ENCODE measurements at regions not wholly inside any gene's neighbourhood (a gene's known extent, or its start where the extent isn't known, plus 50 kb on each side); places are given as distances from the start of the nearest gene placed in this dataset.

DNA sequence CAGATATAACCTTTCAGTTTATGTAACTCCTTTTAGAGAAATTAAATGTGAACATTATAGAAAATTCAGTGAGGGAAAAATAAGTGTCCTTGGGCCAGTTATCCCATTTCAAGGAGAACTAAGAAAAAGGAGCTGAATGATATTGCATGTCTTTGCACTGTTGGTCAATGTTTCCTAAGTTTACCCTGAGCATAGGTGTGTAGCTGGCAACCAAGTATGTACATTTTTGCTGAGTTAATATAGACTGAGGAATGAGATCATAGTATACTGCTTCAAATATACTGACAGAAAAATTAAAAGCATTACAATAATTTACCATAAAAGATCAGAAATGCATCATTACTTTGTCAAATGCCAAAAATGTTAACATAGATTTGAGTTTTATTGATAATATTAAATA lies 2128.7 kb upstream of the C9orf72 start:
- DNase-seq (ENCODE audit: low spot score) = no peak

DNA sequence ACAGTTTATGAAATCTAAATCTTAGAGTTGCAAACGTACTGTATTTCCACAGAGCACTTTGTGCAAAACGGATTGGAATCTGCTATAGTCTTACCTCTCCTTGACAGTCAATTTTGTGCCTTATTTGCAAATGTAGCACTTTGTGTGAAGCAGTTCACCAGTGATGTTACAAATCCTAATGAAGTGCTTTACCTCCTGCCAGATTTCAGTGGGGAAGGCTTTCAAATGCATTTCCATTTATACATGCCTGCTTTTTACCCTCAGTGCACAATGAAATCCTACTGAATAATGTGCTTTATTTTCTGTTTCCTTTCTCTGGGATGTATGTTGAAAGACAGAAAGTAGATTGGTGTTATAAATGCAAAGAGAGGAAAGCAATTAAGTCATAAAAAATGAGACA lies 2141.6 kb upstream of the C9orf72 start:
- DNase-seq (ENCODE audit: low spot score) = no peak

DNA sequence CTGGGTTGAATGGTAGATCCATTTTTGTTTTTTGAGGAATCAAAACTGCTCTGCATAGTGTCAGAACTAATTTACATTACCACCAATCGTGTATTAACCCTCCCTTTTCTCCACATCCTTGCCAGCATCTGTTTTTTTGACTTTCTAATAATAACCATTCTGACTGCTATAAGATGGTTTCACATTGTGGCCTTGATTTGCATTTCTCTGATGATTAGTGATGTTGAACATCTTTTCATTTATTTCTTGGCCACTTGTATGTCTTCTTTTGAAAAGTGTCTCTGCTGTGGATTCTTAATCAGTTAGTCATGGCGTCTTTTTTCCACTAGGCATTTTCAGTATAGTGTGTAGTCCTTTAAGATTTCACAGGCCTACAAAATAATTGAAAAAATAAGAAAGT lies 2144.3 kb upstream of the C9orf72 start:
- DNase-seq (ENCODE audit: low spot score) = no peak

DNA sequence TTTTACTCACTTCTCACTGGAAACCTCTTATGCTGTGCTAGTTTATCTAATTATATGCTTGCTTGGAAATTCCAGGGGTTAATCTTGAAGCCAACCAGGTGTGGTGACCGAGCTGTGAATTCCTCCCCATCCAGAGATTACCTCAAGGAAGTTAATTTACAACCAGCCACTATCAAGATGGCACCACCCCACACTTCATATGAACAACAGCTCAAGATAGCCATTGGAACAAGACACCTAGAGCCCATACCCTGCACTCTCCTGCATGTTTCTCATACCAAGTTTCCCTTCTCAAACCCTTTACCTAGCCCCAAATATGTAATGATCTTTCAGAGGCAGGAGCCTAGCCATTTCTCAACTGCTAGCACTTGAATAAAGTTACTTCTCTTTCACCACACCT lies 2156.9 kb upstream of the C9orf72 start:
- DNase-seq (ENCODE audit: low spot score) = no peak

DNA sequence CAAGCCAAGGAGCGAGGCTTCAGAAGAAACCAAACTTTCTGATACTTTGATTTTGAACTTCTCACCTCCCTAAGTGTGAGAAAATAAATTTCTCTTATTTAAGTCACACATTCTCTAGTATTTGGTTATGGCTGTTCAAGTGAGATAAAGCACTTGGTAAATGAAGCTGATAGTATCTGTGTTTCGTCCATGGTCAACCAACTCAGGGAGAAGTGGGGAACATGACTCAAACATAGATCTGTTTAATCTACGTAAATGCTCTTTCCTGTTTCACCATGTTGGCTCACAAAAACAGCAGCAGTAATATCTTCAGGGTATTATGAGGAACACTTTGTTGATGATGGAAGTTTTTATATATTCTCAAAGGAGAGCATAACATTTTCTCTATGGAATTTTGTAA lies 2167.2 kb upstream of the C9orf72 start:
- no peak for DNase-seq (ENCODE audit: low spot score)

DNA sequence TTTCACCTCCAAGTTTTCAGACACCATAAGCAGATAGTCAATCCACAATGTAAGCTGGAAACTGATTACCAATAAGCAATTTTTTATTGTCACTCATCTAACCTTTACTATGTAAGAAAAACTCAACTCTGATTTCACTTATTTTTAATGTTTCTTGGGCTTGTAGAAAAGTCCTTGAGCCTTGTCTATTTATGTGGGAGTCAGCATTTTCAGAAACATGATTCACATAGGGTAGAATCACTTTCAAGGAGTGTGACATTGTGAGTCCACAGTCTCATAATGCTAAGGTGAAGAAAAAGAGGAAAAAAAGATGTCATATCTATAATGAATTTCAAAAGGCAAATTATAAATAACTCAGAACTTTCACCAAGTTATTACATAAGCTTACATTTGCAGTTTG lies 2167.9 kb upstream of the C9orf72 start:
- no peak for DNase-seq (ENCODE audit: low spot score)

DNA sequence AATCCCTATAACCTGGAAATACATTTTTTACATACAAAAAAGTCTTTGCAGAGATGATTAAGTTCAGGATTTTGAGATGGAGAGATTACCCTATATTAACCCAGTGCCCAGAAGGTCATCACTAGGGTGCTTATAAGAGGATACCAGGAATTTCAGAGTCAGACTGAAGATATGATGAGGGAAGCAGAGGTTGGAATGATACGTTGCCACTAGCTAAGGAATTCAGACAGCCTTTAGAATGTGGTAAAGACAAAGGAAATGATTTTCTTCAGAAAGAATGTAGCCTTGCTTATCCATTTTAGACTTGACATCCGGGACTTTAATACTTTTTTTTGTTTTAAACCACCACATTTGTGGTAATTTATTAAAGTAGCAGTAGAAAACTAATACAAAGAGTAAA lies 2176.8 kb upstream of the C9orf72 start:
- no peak for DNase-seq (ENCODE audit: low spot score)

DNA sequence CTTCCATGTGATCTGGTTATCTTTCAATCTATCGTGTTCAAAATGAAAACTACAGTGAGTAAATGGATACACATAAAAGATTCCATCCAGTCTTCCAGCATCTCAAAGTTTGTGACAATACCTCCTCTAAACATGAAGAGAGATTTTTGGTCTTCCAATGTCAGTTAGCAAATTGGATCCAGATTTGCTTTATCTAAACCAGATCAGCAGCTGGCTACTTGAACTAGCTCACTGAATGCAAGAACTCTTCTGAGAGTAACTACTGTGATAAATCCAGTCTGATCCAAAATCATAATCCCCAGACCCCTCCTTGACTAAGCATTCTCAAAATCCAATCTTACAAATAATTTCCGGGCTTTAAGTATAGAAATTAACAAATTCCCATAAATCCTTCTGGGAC lies 2177.9 kb upstream of the C9orf72 start:
- DNase-seq (ENCODE audit: low spot score) = no peak

DNA sequence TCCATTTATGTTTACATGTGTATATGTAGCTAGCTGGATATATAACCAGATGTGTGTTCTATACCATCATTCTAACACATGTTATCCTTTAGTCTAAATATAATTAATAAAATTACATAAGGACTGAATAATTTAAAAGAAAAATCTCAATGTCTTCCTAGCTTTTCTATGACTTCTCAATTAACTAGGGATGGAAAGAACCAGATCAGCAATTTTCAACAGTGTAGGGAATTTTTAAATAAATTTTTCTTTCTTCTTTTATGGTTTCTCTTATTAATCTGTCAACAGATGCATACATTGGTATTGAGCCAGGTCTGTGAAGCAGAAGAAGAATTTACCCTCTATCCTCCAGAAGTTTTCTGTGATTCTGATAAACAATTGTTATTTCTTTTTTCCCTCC lies 2180.4 kb upstream of the C9orf72 start:
- DNase-seq (ENCODE audit: low spot score) = no peak

DNA sequence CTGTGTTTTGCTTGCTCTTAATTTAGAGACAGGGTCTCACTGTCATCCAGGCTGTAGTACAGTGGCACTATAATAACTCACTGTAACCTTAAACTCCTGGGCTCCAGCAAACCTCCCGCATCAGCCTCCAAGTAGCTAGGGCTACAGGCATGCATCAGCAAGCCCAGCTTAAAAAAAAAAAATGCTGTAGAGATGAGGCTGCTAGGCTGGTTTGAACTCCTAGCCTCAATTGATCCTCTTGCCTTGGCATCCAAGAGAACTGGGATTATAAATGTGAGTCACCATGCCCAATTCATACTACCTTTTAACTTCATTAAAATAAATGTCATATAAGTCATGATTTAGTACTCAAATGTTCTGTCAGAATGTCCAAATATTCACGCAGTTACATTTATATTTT lies 2195.7 kb upstream of the C9orf72 start:
- no peak for DNase-seq (ENCODE audit: low spot score)

DNA sequence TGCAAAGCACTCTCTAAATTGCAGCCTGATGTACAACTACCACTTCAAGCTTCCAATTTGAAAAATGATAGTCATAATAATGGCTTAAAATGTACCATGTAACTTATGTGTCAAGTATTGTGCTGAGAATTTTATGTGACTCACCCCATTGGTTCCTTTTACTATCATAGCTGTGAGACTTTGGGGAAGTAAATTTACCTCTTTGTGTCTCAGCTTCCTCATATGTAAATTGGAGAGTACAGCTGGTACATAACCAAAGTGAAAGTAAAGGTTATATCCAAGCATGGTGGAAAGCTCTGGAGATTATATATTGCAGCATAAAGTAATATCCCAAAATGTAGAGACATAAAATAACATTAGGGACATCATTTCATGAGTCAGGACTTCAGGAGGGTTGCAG lies 2200.4 kb upstream of the C9orf72 start:
- no peak for DNase-seq (ENCODE audit: low spot score)

DNA sequence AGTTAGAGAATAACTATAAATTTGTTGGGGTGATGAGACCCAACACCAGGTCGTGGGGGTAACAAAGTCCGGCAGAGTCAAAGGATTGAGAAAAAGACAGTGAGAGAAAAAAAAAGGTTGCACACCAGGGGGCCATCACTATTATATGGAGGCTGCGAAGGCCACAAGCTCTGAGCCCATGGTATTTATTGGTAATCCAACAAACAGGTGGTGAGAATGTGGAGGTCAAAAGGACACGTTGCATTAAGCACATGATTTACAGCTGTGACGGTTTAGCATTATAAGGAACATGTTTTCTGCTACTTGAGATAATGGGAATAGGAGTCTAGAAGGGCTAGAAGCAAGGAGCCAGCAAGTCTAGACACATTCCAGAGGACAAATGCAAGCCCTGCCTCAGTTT lies 2202.2 kb upstream of the C9orf72 start:
- no peak for DNase-seq (ENCODE audit: low spot score)

DNA sequence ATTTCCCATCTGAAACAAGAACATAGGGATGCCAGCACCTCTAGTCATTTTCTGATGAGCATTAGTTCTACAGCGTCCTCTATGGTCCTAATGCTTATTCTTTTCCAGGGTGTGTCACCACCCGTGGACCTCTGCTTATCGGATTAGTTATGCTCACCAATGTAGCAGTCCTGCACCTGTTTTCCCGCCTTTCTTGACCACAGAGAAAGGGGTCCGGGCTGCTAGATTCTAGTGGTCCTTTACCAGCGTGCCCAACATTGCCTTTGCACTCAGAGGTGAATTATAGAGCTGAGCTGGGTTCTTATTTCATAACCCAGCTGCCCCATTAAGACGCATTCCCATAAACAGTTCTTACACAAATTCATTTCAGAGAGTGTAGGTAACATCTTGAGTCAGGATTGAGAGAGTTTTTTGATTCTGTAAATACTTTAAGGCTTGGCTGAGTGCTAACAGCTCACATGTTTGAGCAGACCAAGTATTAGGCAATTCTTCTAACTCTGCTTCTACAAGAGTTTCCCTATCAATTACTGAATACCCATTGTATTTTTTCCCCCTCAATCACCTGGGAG lies 2205.1 kb upstream of the C9orf72 start:
- no peak for DNase-seq (ENCODE audit: low spot score)

DNA sequence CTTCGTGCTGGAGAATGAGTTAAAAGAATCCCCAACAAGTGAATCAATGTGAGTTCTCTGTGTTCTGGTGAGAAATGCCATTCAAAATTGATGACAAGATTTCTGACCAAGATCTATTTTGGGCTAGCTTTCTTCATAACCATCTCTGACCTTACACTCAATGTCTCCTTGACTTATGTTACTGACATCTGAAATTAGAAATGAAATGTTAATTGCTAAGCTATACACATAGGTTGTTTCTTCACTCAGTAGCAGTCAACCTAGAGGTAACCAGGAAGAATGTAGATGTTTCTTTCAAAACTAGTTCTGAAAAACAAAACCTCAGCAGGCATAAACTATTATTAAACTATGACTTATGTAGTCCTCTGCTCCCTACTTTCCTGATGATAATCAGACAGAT lies 2220.7 kb upstream of the C9orf72 start:
- DNase-seq (ENCODE audit: low spot score) = no peak

DNA sequence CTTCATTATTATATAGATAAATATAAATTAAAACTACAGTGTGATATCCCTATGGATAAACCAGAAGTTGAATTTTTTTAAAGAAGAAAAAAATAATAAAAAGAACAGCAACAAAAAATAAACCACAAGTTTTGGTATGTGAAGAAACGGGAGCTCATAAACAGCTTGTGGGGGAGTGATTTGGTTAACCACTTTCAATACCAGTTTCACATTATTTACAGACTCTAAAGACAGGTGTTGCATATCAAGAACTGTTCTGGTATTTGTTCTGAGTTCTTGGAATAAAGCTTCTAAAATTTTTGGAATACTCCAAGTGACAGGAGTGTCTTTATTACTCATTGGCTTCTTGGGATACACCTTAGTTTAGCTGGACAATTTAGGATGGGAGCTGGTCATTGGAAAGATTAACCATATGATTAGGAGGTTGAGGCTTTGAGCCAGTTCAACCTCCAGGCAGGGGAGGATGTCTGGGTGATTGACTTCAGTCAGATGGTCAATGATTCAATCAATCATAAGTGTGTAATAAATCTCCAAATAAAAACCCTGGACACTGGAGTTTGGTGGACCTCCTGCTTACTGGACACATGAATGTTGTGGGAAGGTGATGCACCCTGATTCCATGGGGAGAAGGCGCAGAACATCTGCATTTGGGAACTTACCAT lies 2223.1 kb upstream of the C9orf72 start:
- DNase-seq (ENCODE audit: low spot score) = no peak

DNA sequence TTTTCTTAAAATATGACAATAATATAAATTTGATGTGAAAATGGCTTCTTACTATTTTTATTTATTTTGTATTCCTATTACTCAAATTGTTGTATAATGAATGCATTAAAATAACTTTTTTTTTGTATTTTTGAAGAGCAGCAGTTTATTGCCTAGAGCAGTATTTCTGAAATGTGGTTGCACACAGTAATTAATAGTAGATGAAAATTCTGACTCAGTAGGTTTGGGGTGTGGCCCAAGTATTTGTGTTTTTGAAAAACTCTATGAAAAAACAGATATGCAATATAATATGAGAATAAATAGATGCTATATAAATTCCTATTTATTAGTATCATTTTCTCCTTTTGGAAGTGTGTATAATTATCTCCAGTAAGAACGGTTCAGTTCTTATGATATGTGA lies 2225.3 kb upstream of the C9orf72 start:
- DNase-seq (ENCODE audit: low spot score) = no peak

DNA sequence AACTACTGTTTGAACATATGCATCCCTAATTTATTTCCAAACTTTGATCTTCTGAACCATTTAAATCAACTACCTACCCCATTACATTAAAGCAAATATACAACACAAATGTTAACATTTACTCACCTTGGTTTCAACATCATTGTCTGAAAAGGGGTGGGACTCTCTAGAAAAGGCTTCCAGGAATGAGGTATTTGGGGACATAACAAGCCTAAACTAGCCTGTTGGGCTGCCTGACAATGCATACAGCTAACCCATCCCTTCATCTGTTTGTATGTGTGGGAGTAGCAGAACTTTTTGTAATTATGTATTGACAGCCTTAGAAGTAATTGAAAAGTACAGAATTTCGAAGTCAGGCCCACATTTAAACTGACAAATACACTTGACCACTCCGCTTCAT lies 2225.9 kb upstream of the C9orf72 start:
- no peak for DNase-seq (ENCODE audit: low spot score)

DNA sequence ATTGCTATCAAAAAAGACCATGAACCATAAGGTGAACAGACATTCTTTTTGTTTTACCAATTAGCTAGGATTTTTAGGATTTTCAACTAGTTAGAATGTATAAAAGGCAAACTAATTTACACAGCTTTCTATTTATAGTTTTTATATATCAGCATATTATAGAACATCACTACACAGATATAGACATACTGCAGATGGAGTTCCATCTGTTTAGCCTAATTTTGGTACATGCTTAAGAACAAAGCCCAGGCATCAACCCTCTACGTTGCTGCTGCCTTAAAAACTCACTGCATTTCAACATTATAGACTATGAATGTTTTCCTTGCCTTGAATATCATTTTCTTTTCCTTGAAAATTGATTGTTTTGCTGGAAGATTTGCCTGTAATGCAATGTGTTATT lies 2227.5 kb upstream of the C9orf72 start:
- DNase-seq (ENCODE audit: low spot score) = no peak

DNA sequence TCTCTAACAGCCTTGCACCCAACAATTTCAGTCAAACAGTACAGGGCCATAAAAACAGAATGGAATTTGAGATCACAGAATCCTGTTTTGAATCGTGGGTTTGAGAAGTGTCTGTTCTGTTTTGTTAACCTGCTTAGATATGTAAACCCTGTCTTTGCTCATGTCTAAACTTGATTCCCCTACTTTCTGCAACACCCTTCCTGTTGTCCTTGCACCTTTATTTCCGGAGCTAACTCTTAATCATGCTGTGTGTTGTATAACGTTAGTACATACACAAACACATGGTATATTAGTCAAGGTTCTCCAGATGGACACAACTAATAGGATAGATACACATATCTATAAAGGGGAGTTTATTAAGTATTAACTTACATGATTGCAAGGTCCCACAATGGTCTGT lies 2229.2 kb upstream of the C9orf72 start:
- no peak for DNase-seq (ENCODE audit: low spot score)

DNA sequence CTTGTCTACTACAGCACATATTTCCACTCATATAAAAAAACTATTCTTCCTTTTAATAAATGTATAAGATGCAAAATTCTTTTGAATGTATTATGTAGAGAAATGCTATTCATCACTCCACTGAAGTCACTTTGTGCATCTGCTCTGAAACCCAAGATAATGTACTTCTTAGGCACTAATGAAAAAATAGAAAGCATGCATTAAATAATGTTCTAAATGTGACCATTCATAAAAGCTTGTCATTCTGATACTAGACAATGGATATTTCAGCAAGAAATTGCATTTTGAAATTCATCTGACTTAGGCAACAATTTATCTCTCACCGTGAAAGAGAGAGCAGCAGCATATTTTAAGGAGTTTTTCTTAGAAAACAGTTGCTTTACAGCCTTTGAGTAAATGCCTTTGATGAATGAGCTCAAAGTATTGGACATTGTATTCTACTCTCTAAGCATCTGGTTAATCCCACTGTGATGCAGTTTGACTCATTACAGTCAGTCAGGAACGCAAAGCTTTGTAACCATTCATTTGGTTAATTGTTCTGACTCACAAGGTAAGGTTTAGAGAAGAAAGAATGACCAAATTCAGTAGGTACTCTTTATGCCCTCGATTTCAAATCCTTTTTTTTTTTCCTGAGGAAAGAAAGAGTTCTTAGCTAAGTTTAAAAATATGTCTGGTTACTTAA lies 2233.8 kb upstream of the C9orf72 start:
- no peak for DNase-seq (ENCODE audit: low spot score)

DNA sequence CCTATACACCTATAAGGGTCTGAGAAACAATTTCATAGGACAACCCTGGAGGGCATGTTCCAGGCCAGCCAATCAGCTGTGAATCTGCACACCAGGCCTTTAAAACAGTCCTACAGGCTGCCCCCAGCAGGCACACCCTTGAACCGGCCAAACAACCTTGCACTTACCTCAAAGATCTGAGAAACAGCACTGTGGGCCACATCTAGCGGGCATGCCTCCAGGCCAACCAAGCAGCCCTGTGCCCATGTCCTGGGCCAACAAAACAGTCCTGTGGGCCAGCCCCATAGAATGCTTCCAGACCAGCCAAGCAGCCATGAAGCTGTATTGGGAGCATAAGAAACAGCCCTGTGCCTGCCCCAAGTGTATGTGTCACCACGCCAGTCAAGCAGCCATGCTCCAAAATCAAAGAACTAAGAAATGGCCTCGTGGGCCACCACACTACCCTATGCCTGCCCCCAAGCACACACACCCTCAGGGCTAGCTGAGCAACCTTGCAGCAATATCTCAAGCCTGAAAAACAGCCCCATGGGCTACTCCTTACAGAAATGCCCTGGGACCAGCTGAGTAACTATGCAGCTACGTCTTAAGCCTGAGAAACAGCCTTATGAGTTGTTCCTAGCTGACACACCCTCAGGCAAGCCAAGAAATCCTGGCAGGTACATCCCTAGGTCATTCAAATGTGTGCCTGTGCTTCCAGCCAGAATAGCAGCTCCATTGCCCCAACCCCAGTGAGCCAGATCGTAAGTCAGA lies 2243.8 kb upstream of the C9orf72 start:
- DNase-seq (ENCODE audit: low spot score) = peak; percentile 4

DNA sequence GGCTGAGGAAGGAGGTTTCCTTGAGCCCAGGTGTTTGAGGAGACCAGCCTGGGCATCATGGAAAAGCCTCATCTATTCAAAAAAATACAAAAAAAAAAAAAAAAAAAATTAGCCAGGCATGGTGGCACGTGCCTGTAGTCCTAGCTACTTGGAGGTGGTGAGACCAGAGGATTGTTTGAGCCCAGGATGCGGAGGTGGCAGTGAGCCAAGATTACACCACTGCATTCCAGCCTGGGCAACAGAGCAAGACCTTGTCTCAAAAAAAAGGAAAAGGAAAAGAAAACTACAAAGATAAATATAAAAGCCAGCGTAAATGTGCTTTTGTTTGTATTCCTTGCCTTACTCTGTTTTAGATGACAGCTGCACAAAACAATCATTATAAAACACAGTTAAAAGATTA lies 2249.2 kb upstream of the C9orf72 start:
- DNase-seq (ENCODE audit: low spot score) = no peak

DNA sequence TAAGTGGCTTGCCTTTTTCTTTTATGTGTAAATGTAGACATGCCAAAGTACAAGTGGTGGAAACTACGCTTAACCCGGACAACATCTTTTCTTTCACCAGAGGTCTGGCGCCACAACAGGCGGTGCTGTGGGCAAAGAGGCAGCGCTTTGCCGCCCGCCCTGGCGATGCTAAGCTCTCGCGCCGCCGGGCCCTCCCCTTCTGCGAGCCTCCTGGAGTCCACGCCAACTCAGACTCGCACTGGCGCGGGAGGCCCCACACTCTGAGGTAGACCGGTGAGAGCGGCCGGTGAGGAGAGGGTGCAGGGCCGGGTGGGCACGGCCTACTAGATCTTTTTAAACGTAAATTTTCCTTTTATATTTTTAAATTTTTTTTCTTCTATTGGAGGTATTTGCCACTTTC lies 2253.1 kb upstream of the C9orf72 start:
- DNase-seq (ENCODE audit: low spot score) = no peak

All from AG20443 (cell line).